ENCODE measurements at regions not wholly inside any gene's neighbourhood (a gene's known extent, or its start where the extent isn't known, plus 50 kb on each side); places are given as distances from the start of the nearest gene placed in this dataset.

GRCh38 chr3:154023148-154023547 lies 98.0 kb upstream of the ARHGEF26 start:
- TF ChIP-seq CTCF (IDR thresholded peaks at IDR 0.05; ENCODE audit: borderline replicate concordance, control extremely low read depth, extremely low read depth, insufficient read depth, missing control alignments), result no peak
- in situ Hi-C loops (cut with MboI; ENCODE audit: low sequenced_read_pairs, unreplicated experiment), result no loop called here

GRCh38 chr3:154025007-154025406 lies 96.2 kb upstream of the ARHGEF26 start:
- DNase-seq (ENCODE audit: low spot score), result no peak
- no peak for TF ChIP-seq CTCF (IDR thresholded peaks at IDR 0.05; ENCODE audit: borderline replicate concordance, control extremely low read depth, extremely low read depth, insufficient read depth, missing control alignments)
- in situ Hi-C loops (cut with MboI; ENCODE audit: low sequenced_read_pairs, unreplicated experiment), result no loop called here

More at GRCh38 chr3:154023148-154023547, 98.0 kb upstream of the ARHGEF26 start:
- no peak for DNase-seq (ENCODE audit: low spot score)

GRCh38 chr3:154029926-154030325 lies 91.3 kb upstream of the ARHGEF26 start:
- DNase-seq (ENCODE audit: low spot score), result no peak
- in situ Hi-C loops (cut with MboI; ENCODE audit: low sequenced_read_pairs, unreplicated experiment), result no loop called here
- no peak for TF ChIP-seq CTCF (IDR thresholded peaks at IDR 0.05; ENCODE audit: borderline replicate concordance, control extremely low read depth, extremely low read depth, insufficient read depth, missing control alignments)

- no peak for TF ChIP-seq CTCF (IDR thresholded peaks at IDR 0.05; ENCODE audit: borderline replicate concordance, control extremely low read depth, extremely low read depth, insufficient read depth, missing control alignments)
- in situ Hi-C loops (cut with MboI; ENCODE audit: low sequenced_read_pairs, unreplicated experiment), result no loop called here
- no peak for DNase-seq (ENCODE audit: low spot score)
Observed at GRCh38 chr3:154034797-154035330, 86.3 kb upstream of the ARHGEF26 start.

- in situ Hi-C loops (cut with MboI; ENCODE audit: low sequenced_read_pairs, unreplicated experiment), result no loop called here
- no peak for DNase-seq (ENCODE audit: low spot score)
- no peak for TF ChIP-seq CTCF (IDR thresholded peaks at IDR 0.05; ENCODE audit: borderline replicate concordance, control extremely low read depth, extremely low read depth, insufficient read depth, missing control alignments)
Observed at GRCh38 chr3:154040283-154040682, 80.9 kb upstream of the ARHGEF26 start.

- in situ Hi-C loops (cut with MboI; ENCODE audit: low sequenced_read_pairs, unreplicated experiment), result no loop called here
- no peak for TF ChIP-seq CTCF (IDR thresholded peaks at IDR 0.05; ENCODE audit: borderline replicate concordance, control extremely low read depth, extremely low read depth, insufficient read depth, missing control alignments)
- no peak for DNase-seq (ENCODE audit: low spot score)
Observed at GRCh38 chr3:154044671-154045070, 76.5 kb upstream of the ARHGEF26 start.
